COLO668 (cell line): ENCODE measurements at regions not wholly inside any gene's neighbourhood (a gene's known extent, or its start where the extent isn't known, plus 50 kb on each side); places are given as distances from the start of the nearest gene placed in this dataset.

Source experiments
- DNase-seq: peaks from one replicate; lab custom pipeline; 2025; ENCODE audit not compliant: unreplicated experiment; lab: John Stamatoyannopoulos, UW

DNA sequence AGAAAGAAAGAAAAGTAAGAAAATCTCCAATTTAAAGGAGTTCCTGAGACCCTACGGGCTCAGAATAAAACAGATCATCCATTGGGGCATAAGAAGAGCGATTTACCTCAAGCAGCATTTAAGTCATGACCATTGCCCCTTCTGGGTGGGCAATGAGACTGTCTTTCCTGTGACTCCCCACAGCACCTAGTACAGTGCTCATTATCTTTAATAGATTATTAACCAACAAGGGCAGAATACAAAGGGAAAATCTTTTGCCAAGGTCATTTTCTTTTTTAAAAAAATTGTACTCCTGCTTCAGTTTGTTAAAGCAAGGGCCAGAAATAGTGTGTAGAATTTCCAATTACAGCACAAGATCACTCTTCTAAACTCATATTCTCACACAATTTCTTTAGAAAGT is 443.3 kb upstream of the AGTR1 start:
- no peak for DNase-seq

DNA sequence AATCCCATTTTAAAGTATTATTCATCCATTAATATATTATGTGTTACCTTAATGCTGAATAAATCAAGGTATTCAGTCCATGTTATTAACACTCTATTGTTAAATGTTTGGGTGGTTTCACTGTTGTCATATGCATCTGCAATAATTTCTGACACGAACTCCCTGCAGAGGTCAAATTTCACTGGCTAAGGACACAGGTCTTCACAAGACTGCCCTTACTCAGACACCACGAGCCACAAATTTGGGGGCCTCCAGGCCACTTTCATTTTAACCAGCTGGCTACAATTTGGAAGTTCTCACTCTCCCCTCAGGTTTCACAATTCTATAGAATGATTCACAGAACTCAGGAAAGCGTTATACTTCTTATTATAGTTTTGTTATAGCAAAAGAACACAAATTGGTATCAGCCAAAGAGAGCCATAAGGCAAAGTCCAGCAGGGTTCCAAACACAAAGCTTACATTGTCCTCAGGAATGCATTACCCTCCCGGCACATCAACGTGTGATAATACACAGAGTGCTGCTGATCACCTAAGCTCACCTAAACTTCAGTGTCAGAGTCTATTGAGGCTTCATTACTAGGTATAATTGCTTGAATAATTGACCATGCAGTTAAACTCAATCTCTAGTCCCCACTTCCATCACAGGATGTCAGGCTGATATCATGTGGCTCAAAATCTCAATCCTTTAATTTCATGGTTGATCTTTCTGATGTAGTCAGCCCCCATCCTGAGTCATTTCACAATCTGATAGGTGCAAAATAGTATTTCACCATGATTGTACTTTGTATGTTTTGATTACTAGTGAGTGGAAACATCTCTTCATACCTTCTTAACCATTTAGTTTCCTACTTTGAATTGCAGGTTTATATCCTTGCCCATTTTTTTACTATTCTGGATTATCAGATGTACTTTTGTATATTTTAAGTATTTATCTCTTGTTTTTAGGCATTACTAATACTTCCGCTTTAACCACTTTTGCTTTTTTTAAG is 441.4 kb upstream of the AGTR1 start:
- no peak for DNase-seq

DNA sequence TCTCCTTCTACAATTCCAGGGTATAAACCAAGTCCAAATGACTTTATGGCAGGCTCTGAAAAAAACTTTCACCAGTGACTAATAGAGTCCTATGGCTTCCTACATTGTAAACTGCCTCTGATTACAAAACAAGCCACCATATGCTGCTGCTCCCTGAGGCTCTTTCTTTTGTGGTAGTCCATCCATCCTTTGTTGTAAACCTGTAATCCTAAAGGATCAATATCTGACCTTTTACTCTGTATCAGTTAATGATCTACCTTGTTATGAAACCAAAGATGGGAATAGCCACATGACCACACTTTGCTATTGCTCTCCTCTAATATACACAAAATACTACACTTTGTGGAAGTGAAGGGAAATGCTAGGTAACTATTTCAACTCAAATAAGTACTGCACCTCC is 434.7 kb upstream of the AGTR1 start:
- DNase-seq, result no peak

DNA sequence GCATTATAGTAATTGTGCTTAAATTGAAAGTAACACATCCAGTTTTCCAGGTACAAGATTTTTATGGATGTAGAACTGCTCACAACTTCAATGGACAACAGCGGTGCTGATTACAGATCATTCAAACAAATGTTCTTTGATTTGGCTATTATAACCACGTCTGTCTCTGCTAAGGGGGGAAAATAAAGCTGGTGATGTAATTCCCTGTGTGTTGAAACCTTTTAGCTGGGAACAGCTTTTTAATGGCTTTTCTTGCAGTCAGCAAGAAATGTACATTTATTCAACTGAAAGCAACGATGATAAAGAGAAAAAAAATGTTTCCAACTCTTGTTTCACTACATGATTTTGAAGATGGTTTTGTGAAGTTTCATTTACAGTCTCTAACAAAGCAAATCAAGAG is 431.9 kb upstream of the AGTR1 start:
- no peak for DNase-seq

DNA sequence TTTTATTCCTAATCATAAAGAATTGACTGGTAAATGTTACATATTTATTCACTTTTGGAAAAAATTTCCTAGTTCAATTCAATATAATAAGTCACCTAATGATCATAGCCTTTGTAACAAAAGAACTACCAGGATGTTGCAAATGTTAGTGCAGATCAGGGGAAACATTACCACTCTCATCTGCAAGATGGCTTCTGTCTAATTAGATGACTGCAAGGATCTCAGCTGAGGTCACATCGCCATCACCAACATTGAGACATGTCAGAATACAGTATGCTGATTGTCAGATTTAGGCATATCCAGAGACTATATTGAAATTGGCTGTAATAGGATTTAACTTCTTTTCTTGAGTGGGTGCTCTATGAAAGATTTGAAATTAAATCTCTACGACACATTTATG is 431.4 kb upstream of the AGTR1 start:
- no peak for DNase-seq

DNA sequence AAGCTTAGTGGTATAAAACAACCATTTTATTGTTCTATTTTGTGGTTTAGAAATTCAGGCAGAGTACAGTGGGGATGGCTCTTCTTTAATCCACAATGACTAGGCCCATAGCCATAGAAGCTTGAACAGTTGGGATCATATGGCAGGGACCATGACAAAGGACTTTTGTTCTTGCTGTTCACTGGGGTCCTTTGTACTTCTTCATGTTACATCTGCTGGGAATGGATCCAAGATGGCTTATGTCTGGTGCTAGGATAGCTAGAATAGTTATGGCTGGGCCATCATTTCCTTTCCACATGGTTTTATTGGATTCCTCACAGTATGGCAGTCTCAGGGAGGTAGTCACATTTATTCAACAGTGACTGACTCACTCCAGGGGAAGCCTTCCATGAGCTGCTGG is 427.9 kb upstream of the AGTR1 start:
- DNase-seq, result no peak

DNA sequence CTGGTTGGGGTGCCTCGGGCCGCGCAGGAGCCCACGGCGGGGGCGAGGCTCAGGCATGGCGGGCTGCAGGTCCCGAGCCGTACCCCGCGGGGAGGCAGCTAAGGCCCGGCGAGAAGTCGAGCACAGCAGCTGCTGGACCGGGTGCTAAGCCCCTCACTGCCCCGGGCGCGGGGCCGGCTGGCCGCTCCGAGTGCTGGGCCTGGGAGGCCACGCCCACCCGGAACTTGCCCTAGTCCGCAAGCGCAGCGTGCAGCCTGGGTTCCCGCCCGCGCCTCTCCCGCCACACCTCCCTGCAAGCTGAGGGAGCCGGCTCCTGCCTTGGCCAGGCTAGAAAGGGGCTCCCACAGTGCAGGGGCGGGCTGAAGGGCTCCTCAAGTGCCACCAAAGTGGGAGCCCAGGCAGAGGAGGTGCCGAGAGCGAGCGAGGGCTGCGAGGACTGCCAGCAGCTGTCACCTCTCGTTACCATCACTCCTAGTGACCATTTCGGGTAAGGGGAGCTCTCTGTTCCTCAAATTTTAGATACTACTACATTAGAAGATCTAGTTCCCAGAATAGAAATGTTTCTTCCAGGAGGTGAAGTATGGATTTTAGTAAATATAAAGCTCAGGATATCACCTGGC is 417.0 kb upstream of the AGTR1 start:
- no peak for DNase-seq

DNA sequence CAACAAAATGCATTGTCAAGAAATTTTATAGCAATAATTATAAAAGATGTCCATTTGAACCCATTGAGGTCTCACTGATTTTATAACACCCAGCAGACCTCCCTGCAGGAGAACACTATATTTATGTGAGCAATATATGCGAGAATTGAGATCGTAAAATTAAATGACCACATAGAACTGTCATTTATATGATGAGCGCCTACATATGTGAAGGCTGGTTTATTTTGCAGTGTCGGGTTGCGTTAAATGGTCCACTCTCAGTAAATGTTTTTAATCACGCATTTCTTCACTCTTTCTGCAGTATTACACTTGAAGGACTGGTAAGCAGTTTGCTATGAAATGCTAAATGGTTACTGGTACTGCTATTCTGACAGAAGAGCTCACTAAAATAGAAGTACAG is 408.5 kb upstream of the AGTR1 start:
- no peak for DNase-seq

DNA sequence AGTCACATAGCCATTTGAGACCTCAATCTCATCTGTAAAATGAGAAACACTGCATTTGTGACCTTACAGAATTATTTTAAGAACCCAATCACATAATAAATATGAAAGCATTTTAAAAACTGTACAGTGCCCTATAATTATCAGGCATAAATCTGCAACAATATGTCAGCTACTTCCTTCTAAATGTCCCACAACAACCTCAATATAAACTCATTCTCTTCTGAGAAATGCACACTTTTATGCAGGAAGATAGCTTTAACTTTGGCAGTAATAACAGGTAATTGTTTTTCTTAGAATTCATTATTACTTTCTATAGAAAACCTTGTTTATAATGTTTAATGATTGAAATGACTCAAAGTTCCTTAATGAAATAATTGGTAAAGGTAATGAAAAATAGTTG is 400.7 kb upstream of the AGTR1 start:
- DNase-seq, result no peak

DNA sequence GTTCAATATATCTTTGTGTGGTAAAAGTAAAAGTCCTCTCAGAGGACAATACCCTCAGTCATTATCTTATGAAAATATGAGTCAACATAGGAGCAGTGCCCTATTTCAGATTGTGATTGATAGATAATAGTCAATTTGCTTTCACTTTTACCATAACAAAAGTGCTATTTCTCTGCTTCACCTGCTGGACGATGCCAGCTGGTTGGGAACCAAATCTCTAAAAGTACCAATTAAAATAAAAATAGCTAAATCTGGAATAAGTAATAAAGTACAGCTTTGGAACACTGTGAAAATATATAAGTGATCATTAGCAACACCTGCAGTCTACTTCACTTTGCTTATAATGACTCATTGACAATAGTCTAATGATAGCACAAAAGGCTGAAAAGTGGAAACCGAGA is 390.3 kb upstream of the AGTR1 start:
- DNase-seq, result no peak

DNA sequence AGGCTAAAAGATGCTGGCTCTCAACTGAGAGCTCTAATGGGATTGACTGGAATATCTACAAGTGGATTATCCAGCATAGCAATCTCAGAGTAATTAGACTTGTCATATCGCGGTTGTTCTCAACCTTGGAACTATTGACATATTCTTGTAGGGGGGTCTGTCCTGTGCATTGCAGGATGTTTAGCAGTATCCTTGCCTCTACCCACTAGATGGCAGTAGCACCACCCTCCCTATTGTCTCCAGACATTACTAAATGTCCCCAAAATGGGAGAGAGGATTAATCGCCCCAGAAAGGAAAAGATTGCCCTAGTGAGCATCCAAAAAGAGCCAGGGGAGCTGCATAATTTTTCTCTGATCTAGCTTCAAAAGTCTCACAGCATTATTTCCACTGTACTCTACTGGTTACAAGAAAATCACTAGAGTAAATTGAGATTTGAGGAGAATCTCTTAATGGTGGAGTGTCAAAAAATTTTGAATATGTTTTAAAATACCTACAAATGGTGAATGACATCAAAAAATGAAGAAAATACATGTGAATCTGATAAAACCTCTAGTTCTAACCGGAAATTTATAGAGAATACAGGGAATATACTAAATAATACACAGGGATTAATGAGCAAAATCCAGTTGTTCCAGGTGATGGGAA is 388.2 kb upstream of the AGTR1 start:
- DNase-seq, result peak; percentile 5

DNA sequence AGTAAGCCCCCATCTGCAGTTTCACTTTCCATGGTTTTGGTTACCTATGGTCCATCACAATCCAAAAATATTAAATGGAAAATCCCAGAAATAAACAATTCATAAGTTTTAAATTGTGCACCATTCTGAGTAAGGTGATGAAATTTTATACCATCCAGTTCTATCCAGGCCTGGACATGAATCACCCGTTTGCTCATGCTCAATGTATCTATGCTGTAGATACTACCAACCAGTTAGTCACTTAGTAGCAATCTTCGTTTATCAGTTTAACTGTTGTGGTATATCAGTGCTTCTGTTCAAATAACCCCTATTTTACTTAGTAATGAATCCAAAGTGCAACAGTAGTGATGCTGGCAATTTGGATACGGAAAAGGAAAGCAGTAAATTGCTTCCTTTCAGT is 381.9 kb upstream of the AGTR1 start:
- no peak for DNase-seq

DNA sequence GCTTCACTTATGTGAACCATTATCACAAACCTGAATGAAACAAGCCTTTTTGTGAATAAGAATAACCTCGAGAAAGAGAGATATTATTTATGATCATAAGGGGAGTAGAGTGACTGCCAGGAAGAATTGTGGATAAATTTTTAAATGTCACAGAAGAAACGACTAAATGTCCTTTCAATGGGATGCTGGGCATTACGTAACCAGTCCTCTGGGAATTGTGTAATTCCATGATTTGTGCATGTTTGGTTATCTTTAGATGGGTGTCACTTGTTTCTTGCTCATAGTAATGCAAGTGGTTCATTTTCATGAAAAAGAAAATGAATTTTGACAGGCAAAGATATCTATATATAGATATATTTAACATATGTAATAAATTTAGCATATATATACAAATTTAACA is 379.5 kb upstream of the AGTR1 start:
- no peak for DNase-seq

DNA sequence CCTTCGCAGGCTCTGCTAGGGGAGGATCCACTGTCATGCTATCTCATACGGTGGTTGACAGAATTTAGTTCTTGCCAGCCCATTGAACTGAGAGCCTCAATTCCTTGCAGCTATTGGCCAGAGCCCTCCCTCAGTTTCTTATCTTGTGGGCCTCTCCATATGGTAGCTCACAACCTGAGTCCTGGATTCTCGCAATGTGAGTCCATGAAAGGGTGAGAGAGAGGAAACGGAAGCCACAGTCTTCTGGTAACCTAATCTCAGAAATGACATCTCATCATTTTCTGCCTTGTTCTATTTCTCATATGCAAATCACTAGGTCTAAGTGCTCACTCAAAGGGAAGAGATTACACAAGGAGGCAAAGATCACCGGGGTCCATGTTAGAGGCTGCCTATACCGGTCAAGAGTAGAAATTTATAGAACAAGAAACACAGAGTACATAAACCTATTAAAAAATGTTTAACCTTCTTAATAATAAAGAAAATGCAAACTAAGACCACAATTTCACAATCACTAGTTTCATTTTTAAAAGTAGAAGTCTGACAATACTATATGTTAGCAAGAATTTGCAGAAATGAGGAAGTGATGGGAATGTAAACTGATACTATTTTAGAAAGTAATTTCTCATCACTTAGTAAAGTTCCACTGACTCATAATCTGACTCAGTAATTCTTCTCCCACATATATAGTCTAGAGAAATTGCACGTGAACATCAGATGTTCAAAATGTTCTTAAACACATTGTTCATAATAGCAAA is 378.4 kb upstream of the AGTR1 start:
- no peak for DNase-seq

DNA sequence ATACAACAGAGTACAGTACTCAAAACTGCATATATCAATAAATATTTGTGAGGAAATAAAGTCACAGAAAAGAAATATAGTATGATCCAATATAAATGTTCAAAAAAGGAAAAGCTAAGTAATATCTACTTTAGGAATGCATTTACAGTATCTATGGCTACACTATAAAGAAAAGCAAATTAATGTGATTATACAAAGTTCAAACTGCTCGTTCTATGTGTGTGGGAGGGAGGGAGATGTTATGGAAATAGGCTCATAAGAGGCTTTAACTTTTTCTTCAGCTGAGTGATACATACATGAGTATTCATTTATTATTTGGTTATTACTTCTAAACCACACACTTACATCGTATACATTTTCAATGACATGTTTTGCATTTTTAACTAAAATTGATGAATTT is 377.7 kb upstream of the AGTR1 start:
- no peak for DNase-seq

DNA sequence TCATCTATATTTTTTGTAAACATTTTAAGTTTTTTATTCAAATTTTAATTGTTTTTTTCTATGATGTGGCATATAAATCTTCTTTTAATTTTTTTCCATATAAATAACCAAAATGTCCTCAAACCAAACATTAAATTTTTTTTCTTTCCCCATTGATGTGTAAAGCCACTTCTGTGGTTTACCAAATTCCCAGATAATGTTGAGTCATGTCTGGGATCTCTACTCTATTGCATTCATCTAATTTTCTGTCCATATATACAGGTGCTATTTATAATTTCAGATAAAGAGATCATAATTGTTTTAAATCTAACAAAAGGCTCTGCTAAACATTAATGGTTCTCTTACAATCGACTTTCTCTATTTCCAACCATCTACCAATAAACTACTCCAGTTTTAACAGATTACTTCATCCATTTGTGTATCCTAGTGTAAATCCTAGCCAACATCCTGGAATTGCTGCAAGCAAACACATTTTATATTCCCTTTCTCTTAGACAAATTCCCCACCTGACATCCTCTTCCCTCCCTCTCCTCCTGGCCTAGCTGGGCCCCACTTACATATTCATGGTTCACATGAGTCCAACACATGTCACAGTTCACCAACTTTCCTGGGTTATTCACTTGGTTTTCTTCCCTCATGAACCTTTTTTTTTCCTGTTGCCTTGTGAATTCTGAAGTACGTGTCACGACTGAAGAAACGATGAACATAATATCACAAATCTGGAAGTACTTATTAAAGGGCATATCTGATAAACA is 368.0 kb upstream of the AGTR1 start:
- no peak for DNase-seq

DNA sequence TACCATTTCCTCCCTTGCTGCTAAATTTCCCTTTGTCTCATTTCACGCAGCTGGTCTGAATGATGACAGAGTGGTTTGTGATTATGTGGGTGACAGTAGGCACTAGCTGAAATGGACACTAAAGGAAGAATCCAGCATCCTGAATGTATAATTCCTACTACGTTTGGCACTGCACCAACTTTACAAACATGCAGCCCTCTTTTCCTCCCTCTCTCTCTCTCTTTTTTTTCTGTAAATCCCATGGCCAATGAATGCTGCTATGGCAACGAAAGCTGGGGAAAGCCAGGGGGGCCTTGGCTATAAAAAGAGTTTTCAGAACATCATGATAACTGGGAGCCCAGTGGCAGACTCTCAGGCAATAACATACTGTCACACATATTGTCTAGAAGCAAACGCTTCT is 367.2 kb upstream of the AGTR1 start:
- DNase-seq, result no peak

DNA sequence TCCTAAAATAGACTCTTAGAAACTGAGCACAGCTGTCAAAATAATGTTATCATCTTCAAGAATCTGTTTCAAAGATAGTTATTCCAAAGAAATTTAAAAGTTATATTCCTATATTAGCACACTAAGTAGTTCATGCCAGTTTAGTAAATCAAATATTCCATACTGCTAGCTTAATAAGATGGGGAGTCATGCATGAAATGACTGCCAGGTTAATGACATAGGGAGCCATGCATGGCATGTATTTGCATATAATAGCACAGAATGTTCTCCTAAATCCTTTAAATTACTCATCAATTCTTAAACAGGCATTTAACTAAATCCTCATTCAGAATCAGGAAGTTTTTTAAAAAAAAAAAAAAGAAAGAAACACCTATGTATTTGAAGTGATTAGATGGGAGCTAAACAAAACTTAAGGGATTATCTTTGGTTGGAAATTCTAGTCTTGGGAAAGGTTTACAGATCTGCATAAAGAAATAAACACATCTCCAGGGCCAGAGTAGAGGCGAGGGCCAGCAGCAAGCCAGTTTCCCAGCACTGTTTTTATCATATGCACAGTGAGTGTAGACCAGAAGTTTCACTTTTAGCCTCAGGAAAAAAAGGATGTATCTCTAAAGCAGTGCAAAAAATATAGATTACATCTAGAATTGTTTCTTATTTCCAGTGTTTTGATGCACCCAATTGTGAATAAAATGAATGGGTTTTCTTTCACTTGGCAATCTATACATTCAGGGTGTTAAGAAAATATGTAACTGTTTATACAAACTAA is 366.4 kb upstream of the AGTR1 start:
- no peak for DNase-seq

DNA sequence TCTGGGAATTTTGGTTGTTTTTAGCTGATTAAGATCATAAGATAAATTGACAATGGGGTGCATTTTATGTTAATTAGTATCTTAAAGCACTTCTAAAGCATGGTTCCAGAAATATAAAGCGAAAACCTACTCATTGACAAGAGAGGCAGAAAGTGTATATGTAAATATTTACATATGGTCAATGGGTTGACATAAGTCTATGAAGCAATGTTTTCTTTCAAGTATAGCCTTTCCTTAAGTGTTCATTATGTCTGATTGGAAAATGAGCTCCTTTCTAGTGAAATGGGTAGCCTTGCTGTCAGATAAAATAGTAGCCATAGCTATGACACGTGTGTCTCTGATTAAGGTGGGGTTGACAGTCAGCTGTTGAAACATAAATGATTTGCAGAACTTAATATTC is 365.2 kb upstream of the AGTR1 start:
- DNase-seq, result no peak

DNA sequence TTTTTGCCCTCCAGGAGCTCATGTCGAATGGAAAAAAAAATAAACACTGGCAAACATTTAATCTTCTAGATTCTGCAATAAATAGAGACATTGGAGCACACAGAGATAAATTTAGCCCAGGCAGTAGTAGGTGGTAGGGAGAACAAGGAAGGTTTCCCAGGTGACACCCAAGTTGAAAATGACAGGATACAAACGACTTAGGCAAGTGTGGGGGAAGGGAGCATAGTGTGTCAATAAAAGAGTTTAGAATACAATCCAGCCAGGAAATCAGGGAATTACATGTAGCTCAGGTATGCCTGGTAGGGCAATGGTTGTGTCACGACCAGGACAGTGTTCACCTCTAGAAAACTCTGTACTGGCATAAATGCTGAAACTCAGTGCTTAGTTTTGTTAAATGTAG is 364.6 kb upstream of the AGTR1 start:
- DNase-seq, result peak; percentile 13
